Peyer's patch (tissue), 4 donors: ENCODE measurements at regions not wholly inside any gene's neighbourhood (a gene's known extent, or its start where the extent isn't known, plus 50 kb on each side); places are given as distances from the start of the nearest gene placed in this dataset.

Source experiments
- DNase-seq, 3 donors: peaks; one replicate each; pipeline ENCODE4 v3.0.0-alpha.2; 2017 to 2019
- H3K27ac ChIP-seq, 4 donors: fragments of 200-600 bp; sonication (generic); one replicate each; pipeline ENCODE4 v1.5.1; 2016 to 2019
- H3K27me3 ChIP-seq, 2 donors: fragments of 200-600 bp; sonication (generic); one replicate each; pipeline ENCODE4 v1.5.1; 2019
- H3K36me3 ChIP-seq, 3 donors: fragments of 200-600 bp; sonication (generic); one replicate each; pipeline ENCODE4 v1.5.1; 2016 to 2019
- H3K4me1 ChIP-seq, 4 donors: fragments of 200-600 bp; sonication (generic); one replicate each; pipeline ENCODE4 v1.5.1; 2016 to 2019
- H3K4me3 ChIP-seq, 4 donors: fragments of 200-600 bp; sonication (generic); 1 replicate in 3 of 4; 2 replicates in 1 of 4; pipeline ENCODE4 v1.5.1; 2016 to 2019; ENCODE audit warnings: mild to moderate bottlenecking in 1 of 4
- H3K9me3 ChIP-seq, 4 donors: fragments of 200-600 bp; sonication (generic); one replicate each; pipeline ENCODE4 v1.5.1; 2016 to 2019; ENCODE audit warnings: mild to moderate bottlenecking in 1 of 4
- CTCF ChIP-seq, 6 experiments: fragments of 450-650 bp in 4 of 6; fragments of 200-600 bp in 2 of 6; sonication (generic) in 1 of 6; IDR thresholded peaks; one replicate each; pipeline ENCODE4 v1.5.1; 2017 to 2019; ENCODE audit warnings: antibody characterized with exemption in 6 of 6, mild to moderate bottlenecking in 3 of 6, moderate library complexity in 1 of 6
- POLR2A ChIP-seq, 2 donors: fragments of 450-650 bp; IDR thresholded peaks; one replicate each; pipeline ENCODE4 v1.5.1; 2017; ENCODE audit warnings: antibody characterized with exemption in 2 of 2, mild to moderate bottlenecking in 2 of 2, moderate library complexity in 2 of 2

GRCh38 chr6:84910906-84911607 lies 146.7 kb upstream of the TBX18 start:
- no peak overlapping the region for H3K4me3 ChIP-seq
- no peak overlapping the region for H3K27ac ChIP-seq
- TF ChIP-seq CTCF (IDR thresholded peaks at IDR 0.05) (no peak), POLR2A (IDR thresholded peaks at IDR 0.05) (no peak)
- DNase-seq = no peak
- H3K36me3 ChIP-seq = no peaks in the 10 kb centered on the region
- H3K4me1 ChIP-seq = no peaks in the 10 kb centered on the region
- no peaks in the 10 kb centered on the region for H3K27me3 ChIP-seq
- H3K9me3 ChIP-seq = no peaks in the 10 kb centered on the region

GRCh38 chr6:84908304-84908904 lies 144.0 kb upstream of the TBX18 start:
- Histone ChIP-seq H3K27ac (no peak overlapping the region), H3K36me3 (no peaks in the 10 kb centered on the region), H3K9me3 (no peaks in the 10 kb centered on the region), H3K4me1 (no peaks in the 10 kb centered on the region), H3K4me3 (no peak overlapping the region), H3K27me3 (no peaks in the 10 kb centered on the region)
- TF ChIP-seq POLR2A (IDR thresholded peaks at IDR 0.05) = no peak
- TF ChIP-seq CTCF (IDR thresholded peaks at IDR 0.05) = no peak
- DNase-seq = no peak

- no peaks in the 10 kb centered on the region for H3K9me3 ChIP-seq
- H3K36me3 ChIP-seq = no peaks in the 10 kb centered on the region
- no peak overlapping the region for H3K4me3 ChIP-seq
- H3K27me3 ChIP-seq = no peaks in the 10 kb centered on the region
- no peaks in the 10 kb centered on the region for H3K4me1 ChIP-seq
- no peak for DNase-seq
- TF ChIP-seq POLR2A (IDR thresholded peaks at IDR 0.05) (no peak), CTCF (IDR thresholded peaks at IDR 0.05) (no peak)
- no peak overlapping the region for H3K27ac ChIP-seq
Observed at GRCh38 chr6:84906514-84906913, 142.1 kb upstream of the TBX18 start.

GRCh38 chr6:84905823-84906222 lies 141.4 kb upstream of the TBX18 start:
- no peaks in the 10 kb centered on the region for H3K27me3 ChIP-seq
- TF ChIP-seq CTCF (IDR thresholded peaks at IDR 0.05) = no peak
- TF ChIP-seq POLR2A (IDR thresholded peaks at IDR 0.05) = no peak
- no peak for DNase-seq
- no peaks in the 10 kb centered on the region for H3K36me3 ChIP-seq
- no peaks in the 10 kb centered on the region for H3K4me1 ChIP-seq
- H3K9me3 ChIP-seq = no peaks in the 10 kb centered on the region
- no peak overlapping the region for H3K27ac ChIP-seq
- no peak overlapping the region for H3K4me3 ChIP-seq

DNA sequence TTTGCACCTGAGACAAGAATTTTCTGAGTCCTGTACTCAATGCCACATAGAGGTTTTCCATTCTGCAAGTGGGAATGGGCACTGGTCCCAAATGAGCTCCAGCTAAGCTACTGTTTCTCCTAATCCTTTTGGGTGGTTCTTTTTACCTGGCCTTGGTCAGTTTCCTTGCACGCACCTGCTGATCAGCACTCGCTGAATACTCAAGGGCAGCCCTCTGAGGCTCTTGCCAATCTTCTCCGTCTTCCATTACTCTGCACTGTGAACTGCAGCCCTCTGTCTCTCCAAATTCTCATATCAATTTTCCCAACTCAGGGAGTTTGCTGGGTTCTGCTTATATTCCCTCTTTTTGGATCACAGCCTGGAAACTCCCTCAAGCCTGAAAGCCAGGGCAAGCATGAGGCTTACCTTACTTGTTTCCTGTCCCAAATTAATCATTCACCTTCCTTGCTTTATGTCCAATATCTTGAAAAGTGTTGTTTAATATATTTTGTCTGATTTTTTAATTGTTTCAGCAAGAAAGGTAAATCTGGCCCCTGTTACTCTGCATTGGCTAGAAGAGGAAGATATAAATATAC lies 138.0 kb upstream of the TBX18 start:
- TF ChIP-seq POLR2A (IDR thresholded peaks at IDR 0.05) (no peak), CTCF (IDR thresholded peaks at IDR 0.05) (no peak)
- H3K27ac ChIP-seq = no peak overlapping the region
- DNase-seq = no peak
- H3K4me1 ChIP-seq = no peaks in the 10 kb centered on the region
- H3K36me3 ChIP-seq = no peaks in the 10 kb centered on the region
- no peaks in the 10 kb centered on the region for H3K9me3 ChIP-seq
- no peak overlapping the region for H3K4me3 ChIP-seq
- no peaks in the 10 kb centered on the region for H3K27me3 ChIP-seq
